K562 (cell line): ENCODE measurements at regions not wholly inside any gene's neighbourhood (a gene's known extent, or its start where the extent isn't known, plus 50 kb on each side); places are given as distances from the start of the nearest gene placed in this dataset.

ENCODE experiments used
- ARID2 ChIP-seq: fragments of 450-650 bp; IDR thresholded peaks from 2 replicates; pipeline ENCODE4 v1.6.1; 2017; ENCODE audit warnings: antibody characterized with exemption, mild to moderate bottlenecking
- CHD7 ChIP-seq: fragments of 200-600 bp; sonication (generic); IDR thresholded peaks from one replicate; pipeline ENCODE4 v1.6.1; 2012; ENCODE audit warnings: mild to moderate bottlenecking, low read depth, low read length, inconsistent platforms
- ELK1 ChIP-seq: sonication (generic); formaldehyde crosslinking; IDR thresholded peaks from 2 replicates; pipeline ENCODE4 v1.8.1; 2022; ENCODE audit warnings: missing genetic modification reagents
- EP400 ChIP-seq: fragments of 450-650 bp; IDR thresholded peaks from 2 replicates; pipeline ENCODE4 v1.6.1; 2017; ENCODE audit warnings: antibody characterized with exemption, mild to moderate bottlenecking, moderate library complexity
- FOXJ2 ChIP-seq: fragments of 200-800 bp; sonication (Bioruptor generic); IDR thresholded peaks from 2 replicates; pipeline ENCODE4 v1.6.1; 2016; ENCODE audit warnings: missing genetic modification characterization, missing compliant biosample characterization
- MAFF ChIP-seq: IDR thresholded peaks from 2 replicates; pipeline ENCODE4 v1.6.1; 2012; ENCODE audit warnings: low read length, improper control_type of control experiment
- MAZ ChIP-seq, 2 experiments: fragments of 450-650 bp in 1 of 2; sonication (generic) in 1 of 2; formaldehyde crosslinking; IDR thresholded peaks in 1 of 2; conservative IDR thresholded peaks in 1 of 2; 2 replicates each; pipeline versions ENCODE4 v1.4.0 to v1.5.0; 2020; ENCODE audit warnings: mild to moderate bottlenecking in 1 of 2, missing genetic modification reagents in 1 of 2
- MEF2D ChIP-seq: conservative IDR thresholded peaks from 2 replicates; pipeline ENCODE4 v1.6.1; 2016; ENCODE audit warnings: low read depth, missing genetic modification characterization, missing compliant biosample characterization
- PHB2 ChIP-seq: fragments of 450-650 bp; IDR thresholded peaks from 2 replicates; pipeline ENCODE4 v1.6.1; 2017; ENCODE audit warnings: low read depth
- SAP30 ChIP-seq: fragments of 200-600 bp; sonication (generic); IDR thresholded peaks from 2 replicates; pipeline ENCODE4 v1.6.1; 2012; ENCODE audit warnings: borderline replicate concordance, low read depth, mild to moderate bottlenecking, moderate library complexity, low read length, control low read depth, inconsistent platforms; ENCODE audit not compliant: insufficient read depth, poor library complexity, severe bottlenecking
- SMC3 ChIP-seq: conservative IDR thresholded peaks from 2 replicates; pipeline ENCODE4 v1.6.1; 2011; ENCODE audit warnings: low read depth, low read length, improper control_type of control experiment; ENCODE audit not compliant: insufficient read depth
- TAF9B ChIP-seq: fragments of 450-650 bp; IDR thresholded peaks from 2 replicates; pipeline ENCODE4 v1.6.1; 2018; ENCODE audit warnings: mild to moderate bottlenecking; ENCODE audit not compliant: partially characterized antibody
- YY1 ChIP-seq, 3 experiments: IDR thresholded peaks; 2 replicates each; pipeline ENCODE4 v1.6.1; 2011; ENCODE audit warnings: low read length in 2 of 3, mild to moderate bottlenecking in 2 of 3, moderate library complexity in 2 of 3, borderline replicate concordance in 1 of 3, control low read depth in 1 of 3, low read depth in 1 of 3; ENCODE audit not compliant: insufficient read depth in 3 of 3, insufficient replicate concordance in 2 of 3, control insufficient read depth in 1 of 3, insufficient read length in 1 of 3; ENCODE audit errors: extremely low read depth in 1 of 3
- ZNF431 ChIP-seq: sonication (generic); formaldehyde crosslinking; IDR thresholded peaks from 2 replicates; pipeline ENCODE4 v1.8.0; 2022; ENCODE audit warnings: mild to moderate bottlenecking, missing genetic modification reagents
- ZNF707 ChIP-seq: fragments of 250-450 bp; sonication (Bioruptor Pico); conservative IDR thresholded peaks from 2 replicates; pipeline ENCODE4 v1.8.0; 2022; ENCODE audit warnings: inconsistent platforms, mild to moderate bottlenecking, moderate library complexity

GRCh38 chr3:171977860-171978259, 61.5 kb upstream of the FNDC3B start (continued):
- TF ChIP-seq ARID2 (no peak), PHB2 (no peak), ELK1 (CRISPR knock-in tag) (no peak), ZNF431 (CRISPR knock-in tag) (no peak), SAP30 (no peak), MAZ (CRISPR knock-in tag; conservative IDR thresholded peaks at IDR 0.05 in 1 of 2, IDR thresholded peaks at IDR 0.05 in 1 of 2) (no peak; a peak in 1 of 4 replicates), MAFF (no peak), YY1 (IDR thresholded peaks at IDR 0.05; ENCODE audit: borderline replicate concordance in 1 of 3, control insufficient read depth in 1 of 3, extremely low read depth in 1 of 3, insufficient read depth in 3 of 3, insufficient read length in 1 of 3, insufficient replicate concordance in 2 of 3, low read depth in 1 of 3, low read length in 2 of 3) (no peak), EP400 (peak; percentile 26; the same call in 1 of the 2 replicates), CHD7 (no peak), SMC3 (no peak), FOXJ2 (tag) (no peak), TAF9B (no peak), MEF2D (no peak), ZNF707 (CRISPR knock-in tag) (no peak)
